MV-4-11 (cell line): ENCODE measurements at regions not wholly inside any gene's neighbourhood (a gene's known extent, or its start where the extent isn't known, plus 50 kb on each side); places are given as distances from the start of the nearest gene placed in this dataset.

ENCODE experiments used
- DNase-seq: peaks from one replicate; lab custom pipeline; 2025; lab: John Stamatoyannopoulos, UW

DNA sequence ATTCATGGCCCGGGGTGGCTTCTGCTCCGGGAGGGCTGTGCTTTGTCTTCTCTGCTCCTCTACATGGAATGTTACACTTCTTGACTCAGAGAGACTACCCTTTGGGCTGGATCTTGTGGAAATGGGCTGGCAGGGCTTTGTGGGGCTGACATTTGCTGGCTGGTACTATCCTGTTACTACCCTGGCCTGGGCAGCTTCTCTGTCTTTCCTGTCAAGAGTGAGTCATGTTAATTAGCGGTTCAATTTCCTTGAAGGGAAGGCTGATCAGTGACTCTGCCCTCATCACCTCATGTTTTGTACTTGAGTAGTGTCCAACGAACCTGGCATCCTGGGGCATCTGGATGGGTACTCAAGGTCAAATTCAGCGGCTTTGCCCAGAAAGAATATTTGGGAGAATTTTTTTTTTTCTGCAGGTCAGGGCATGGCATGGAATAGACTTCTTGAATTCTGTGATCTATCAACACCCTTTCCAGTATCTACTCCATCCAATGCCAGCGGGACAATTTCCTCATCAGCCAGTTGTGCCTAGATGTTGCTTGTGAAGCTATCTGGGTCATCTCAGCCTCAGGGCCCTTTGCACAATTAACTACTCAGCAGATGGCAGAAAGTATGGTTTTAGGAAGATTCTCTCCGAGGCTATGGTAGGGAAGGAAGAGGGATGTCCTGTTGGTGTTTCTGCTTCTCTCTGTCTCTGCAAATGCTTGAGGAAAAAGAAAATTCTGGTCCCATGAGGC is 140.5 kb upstream of the PLET1 start:
- no peak for DNase-seq

DNA sequence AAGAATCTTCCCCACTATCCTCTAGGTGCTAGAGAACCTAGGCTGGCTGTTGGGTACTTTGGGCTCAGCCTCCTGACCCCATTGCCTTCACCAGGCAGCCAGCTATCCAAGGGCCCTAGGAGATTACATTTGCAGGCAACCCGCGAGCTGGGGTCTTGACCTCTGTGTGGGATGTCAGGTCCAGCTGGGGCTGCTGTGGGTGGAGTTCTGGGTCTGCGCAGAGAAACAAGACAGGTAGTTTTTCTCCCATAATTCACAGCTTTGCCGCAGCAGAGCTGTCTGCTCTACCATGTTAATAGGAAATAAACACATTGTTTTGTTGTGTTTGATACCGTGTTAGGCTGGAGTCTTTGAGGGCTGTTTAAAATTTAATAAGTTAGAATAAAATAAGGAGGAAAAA is 142.8 kb upstream of the PLET1 start:
- no peak for DNase-seq

GRCh38 chr11:112404112-112404511 is 143.5 kb upstream of the PLET1 start:
- DNase-seq, result no peak

DNA sequence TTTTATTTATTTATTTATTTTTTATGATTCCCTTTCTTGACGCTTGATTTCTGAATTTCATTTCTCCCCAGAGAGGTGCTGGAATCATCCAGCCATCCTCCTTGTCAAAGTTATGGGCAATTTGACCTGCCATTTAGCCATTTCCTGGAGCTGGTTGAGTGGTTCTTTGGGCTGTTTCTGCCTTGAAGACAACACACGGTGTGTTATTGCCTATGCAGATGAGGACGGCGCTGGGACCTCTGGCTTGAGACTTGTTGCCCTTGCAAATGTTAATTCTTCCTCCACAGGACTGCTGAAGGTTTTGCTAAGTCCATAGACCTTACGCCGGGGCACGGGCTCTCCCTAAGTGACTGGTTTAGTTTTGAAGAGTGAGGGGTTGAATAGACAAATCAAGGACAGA is 147.9 kb upstream of the PLET1 start:
- DNase-seq, result no peak

DNA sequence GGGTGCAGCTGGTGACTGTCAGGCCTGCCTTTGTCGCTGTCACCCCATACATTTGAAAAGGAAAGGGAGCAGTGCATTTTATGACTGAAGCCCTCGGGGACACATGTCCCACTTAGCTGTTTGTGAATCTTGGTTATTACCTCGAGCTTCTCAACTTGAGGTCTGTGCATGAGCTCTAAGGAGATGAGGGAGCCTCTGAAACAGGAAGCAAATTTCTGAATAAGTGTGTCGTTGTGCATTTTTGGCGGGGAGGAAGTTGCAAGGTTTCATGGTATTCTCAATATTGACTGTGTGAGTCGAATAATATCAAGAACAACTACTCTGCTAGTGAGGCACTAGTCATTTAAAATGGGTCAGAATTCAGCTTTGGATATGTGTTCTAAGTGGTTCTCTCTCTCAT is 149.7 kb upstream of the PLET1 start:
- peak; percentile 65 for DNase-seq

GRCh38 chr11:112412383-112412782 is 151.7 kb upstream of the PLET1 start:
- no peak for DNase-seq

DNA sequence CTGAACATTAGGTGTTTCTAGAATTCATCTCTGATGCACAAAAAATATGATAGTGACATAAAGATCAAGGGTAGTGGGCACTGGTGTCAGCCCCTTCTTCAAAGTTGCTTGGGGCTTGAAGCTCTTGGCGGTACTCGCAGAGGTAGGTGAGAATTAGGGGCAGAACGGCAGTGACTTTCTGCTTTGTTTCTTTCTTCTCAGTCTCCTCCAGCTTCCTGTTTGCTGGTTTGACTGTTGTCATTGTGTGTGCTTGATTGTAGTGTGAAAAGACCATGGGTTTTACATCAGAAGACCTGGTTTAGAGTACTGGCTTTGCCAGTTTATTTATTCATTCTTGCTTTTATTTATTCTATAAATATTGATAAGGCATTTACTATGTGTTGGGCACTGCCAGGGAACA is 156.7 kb upstream of the PLET1 start:
- no peak for DNase-seq

DNA sequence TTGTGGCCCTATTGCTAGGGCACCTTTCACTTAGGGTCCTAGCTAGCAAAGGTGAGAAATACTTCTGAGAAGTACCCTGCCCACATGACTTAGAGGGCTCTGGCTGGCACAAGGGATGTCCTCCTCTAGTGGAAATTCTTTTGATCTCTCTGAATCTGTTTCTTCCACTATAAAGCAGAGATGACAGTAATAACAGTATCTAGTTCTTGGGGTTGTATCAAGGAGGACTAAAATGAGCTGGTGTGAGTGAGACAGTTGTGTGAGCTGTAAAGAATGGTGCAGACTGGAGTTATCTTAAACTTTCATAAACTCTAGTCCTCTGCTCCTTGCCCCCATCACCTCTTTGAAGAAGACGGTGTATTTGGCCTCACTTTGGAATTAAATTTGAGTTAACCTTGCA is 157.8 kb upstream of the PLET1 start:
- DNase-seq, result no peak

DNA sequence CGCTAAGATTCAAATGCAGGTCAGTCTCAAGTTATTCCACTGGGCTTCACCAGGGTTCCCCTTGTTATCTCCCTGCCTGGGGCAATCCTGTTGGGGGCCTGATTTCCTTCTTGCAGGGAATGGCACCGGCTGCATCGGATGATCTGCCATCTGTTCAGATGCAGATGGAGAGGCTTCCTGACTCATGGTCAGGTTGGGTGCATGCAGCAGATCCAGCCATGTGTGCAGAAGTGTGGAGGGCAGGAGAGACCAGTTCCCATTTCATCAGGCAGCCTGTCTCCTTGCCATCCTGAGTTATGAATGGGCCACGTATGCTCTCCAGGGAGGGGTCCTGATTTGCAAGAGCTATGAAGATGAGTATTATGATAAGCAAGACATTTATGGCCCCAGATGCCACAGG is 161.2 kb upstream of the PLET1 start:
- DNase-seq, result no peak

GRCh38 chr11:112425121-112425520 is 164.5 kb upstream of the PLET1 start:
- no peak for DNase-seq

- DNase-seq, result no peak
These were observed 176.4 kb upstream of the PLET1 start for GRCh38 chr11:112437096-112437495.

GRCh38 chr11:112439614-112440013 is 179.0 kb upstream of the PLET1 start:
- DNase-seq, result no peak

DNA sequence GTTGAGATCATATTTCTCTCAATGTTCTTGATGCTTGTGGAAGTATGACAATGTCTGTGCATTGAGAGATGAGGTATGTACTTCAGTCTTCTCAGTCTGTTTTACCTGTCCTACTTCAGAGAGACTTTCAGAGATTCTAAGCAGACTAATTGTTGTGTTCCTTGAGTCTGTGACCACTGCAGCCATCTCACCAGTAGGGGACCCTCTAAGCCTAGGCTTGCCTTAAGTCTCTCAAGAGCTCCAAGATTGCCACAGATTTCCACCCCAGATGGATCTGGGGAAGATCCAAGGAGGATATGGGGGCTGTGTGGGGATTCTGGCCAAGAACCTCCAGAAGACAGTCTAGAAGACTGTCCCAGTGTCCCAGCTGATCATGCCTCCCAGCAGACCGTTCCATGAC is 179.9 kb upstream of the PLET1 start:
- no peak for DNase-seq

DNA sequence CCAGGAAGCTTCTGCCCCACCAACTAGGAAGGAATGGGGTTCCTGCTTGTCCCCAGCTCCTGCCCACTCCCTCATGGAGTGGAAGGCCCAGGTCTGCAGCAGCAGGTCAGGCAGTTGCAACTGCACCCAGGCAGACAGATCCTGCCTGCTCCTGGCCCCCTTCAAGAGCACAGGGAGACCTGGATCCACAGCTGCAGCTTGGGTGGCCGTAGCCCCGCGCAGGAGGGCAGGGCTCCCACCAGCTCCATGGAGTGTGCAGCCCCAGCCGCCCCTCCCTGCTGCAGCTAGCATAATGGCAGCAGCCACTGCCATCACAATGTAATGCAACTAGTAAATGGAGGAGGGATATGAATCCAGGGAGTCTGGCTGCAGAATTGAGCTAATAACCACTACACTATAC is 187.5 kb upstream of the PLET1 start:
- no peak for DNase-seq

GRCh38 chr11:112448806-112449205 is 188.1 kb upstream of the PLET1 start:
- no peak for DNase-seq

- no peak for DNase-seq
These were observed 190.6 kb upstream of the PLET1 start for GRCh38 chr11:112451250-112451649.

DNA sequence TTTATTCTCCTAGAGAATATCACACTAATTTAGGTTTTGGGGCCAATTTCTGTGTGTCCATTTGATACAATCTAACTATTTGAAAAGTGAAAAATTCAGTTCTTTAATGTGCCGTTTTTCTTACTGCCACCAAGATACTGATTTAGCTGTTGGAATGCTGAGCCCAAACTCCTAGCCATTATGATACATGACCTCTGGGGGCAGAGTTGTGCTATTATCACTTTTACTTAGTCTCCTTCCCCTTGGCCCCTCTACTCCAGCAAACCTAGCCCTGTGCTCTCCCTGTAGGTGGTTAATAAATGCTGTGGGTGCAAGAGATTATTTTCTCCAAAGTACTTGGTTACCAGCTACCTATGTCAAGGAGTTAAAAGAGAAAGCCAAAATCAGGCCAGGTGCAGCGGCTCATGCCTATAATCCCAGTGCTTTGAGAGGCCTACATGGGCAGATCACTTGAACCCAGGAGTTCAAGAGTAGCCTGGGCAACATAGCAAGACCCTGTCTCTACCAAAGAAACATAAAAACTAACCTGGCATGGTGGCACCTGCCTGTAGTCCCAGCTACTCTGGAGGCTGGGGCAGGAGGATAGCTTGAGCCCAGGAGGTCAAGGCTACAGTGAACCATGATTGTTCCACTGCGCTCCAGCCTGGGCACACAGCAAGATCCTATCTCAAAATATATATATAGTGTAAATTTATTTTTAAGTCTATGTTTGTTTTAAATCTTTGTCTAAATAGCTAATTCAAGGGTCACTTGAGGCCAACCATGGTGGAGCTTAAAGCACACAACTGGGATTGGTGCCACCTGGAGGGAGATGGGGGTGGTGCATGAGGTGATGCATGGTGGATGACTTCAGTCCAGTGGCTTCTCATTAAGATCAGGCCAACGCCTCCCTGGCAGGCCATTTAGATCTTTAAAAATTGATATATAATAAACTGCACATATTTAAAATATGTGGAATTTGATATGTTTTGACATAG is 193.2 kb upstream of the PLET1 start:
- peak; percentile 26 for DNase-seq

DNA sequence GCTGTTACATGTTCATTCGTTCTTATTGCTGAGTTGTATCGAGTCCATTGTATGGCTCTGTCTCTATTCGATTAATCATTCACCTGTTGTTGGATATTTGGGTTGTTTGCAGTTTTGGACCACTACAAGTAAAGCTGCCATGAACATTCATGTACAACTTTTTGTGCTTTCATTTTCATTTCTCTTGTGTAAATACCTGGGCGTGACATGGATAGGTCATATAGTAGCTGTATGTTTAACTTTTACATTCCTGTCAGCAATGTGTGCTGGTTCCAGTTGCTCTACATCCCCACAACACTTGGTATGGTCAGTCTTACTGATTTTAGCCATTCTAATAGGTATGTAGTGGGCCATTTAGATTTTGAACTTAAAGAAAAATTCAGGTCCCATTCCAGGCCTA is 194.2 kb upstream of the PLET1 start:
- no peak for DNase-seq

GRCh38 chr11:112455791-112456190 is 195.1 kb upstream of the PLET1 start:
- DNase-seq, result no peak

DNA sequence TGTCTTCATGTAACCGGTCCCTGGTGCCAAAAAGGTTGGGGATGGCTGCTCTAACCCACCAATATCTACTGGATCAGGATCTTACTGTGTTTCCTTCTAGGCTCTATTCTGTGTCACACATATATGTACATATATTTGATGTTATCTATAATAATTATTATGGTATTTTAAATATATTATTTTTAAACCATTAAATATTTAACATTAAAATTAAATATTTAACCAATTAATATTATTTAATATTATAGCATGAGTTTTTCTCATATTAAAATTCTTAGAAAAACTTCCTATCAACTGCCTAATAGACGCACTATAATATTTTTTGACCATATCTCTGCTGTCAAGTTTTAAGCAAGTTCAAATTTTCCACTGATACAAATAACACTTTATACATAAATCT is 196.9 kb upstream of the PLET1 start:
- DNase-seq, result no peak

- DNase-seq, result no peak
These were observed 198.3 kb upstream of the PLET1 start for GRCh38 chr11:112459001-112459400.

- DNase-seq, result no peak
These were observed 199.5 kb upstream of the PLET1 start for GRCh38 chr11:112460141-112460540.

DNA sequence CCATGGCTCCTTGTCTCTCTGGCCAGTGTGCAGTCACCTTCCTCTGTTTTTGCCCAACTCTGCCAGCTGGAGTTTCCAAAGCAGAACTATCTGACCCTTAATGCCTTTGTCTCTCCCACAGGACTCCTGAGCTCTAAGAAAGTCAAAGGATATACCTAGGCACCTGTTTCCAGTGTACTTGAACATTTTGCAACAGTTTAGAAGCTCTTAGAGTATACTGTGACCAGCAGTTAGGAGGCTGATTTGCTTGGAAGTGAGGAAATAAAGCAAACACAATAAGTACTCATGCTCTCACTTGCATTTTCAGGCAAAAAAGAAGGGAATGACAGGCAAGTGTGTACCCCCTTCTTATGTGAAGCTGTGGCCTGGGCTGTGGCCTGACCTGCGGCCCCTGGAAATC is 204.3 kb upstream of the PLET1 start:
- no peak for DNase-seq
